CD4-positive, alpha-beta T cell treated with Interleukin-4 for 4 hours (primary cell): ENCODE measurements at regions not wholly inside any gene's neighbourhood (a gene's known extent, or its start where the extent isn't known, plus 50 kb on each side); places are given as distances from the start of the nearest gene placed in this dataset.

ENCODE experiments used
- DNase-seq: peaks from one replicate; pipeline ENCODE4 v3.0.0-alpha.2; 2020

GRCh38 chr9:1791191-1791590, 224.0 kb upstream of the SMARCA2 start:
- DNase-seq, result no peak

DNA sequence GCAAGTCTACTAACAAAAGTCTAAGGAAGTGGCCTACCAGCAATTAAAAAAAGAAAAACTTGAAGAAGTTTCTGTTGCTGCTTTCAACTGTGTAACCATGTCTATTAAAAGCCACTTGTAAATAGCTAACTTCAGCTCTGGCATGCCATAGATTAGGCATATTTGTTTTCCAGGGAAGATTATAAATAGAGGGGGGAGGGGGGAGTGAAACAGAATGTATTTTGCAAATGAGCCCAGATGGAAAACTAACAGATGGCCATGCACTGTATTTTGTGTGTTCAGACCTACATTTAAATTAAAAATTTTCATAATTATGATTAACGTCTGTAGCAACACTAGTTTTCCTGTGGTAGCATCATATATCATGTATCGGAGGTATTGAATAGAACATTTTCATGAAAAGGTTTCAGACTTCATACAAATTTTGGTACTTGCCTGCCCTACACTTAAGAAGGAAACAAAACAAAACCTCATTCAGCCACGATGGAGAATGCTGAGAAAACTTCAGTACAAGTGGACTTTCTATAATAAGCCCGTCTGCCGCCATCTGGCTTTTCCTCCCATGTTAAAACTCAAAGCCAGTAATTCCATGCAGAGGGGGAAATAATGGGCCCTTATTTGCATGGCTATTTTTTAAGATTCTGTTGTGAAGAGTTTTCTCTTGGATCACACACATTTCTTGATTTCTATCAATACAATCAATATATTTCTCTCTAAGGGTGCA, 220.4 kb upstream of the SMARCA2 start:
- no peak for DNase-seq

DNA sequence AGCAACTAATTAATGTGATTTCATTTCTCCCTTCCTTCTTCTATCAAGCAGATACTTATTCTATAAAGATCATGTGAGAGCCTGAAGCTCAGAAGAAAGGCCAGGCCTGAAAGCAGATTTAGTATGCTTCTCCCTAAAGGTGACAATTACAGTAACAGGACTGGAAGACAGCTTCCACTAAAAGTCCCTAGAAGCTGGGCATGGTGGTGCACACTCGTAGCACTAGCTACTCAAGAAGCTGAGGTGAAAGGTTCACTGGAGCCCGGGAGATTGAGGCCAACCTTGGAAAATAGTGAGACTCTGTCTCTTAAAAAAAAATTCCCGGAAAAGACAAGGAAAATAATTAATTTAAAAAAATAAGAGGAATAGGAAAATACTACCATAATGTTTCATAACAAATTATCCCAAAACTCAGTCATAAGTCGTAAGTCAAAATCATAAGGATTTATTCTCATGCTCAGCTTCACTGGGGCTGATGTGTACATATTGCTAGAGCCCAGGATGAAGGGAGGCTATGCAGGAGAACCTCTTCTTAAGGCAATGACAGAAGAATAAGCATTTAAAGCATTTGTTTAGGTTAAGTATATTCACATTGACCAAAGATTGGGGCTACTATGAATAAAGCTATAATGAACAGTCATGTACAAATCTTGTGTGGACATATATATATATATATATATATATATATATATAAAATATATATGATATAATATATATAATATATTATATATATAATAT, 210.8 kb upstream of the SMARCA2 start:
- DNase-seq, result no peak

DNA sequence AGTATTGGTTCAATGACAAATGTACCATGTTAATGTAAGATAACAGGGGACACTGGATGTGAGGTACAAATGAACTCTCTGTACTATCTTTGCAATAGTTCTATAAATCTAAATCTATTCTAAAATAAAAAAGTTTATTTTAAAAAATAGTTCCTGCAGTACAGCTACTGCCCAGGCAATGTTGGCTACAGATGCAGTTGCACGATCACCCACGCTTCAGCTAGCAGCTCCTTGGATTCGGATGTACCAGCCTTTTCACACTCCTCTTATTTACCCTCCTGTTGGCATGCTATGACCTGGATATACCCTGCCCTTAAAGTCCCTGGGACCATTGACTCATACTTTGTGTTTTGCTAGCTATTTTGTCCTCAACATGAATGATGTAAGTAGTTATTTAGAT, 185.4 kb upstream of the SMARCA2 start:
- no peak for DNase-seq

GRCh38 chr9:1832960-1833359, 182.2 kb upstream of the SMARCA2 start:
- DNase-seq, result no peak

- no peak for DNase-seq
Measured at GRCh38 chr9:1837453-1838084, 177.6 kb upstream of the SMARCA2 start.

GRCh38 chr9:1839909-1840308, 175.2 kb upstream of the SMARCA2 start:
- no peak for DNase-seq

DNA sequence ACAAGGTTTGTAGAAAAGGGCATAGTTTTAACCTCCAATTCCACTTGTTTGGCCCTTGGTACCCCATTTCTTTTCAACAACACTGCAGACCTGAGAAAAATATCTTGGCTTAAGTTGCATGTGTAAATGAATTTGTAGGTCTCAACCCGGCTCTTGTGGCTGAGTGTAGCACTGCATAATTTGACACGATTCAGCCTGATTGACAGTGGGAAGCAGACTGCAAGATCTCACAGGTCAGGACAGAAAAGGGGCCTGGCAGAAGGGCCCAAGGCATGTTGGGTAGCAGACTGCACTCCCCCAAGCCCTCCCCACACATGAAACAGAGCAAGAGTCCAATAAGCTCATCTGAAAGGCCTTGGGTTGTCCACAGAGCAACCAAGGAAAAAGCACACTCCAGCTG, 169.7 kb upstream of the SMARCA2 start:
- DNase-seq, result no peak

- no peak for DNase-seq
Measured at GRCh38 chr9:1855726-1856125, 159.4 kb upstream of the SMARCA2 start.

DNA sequence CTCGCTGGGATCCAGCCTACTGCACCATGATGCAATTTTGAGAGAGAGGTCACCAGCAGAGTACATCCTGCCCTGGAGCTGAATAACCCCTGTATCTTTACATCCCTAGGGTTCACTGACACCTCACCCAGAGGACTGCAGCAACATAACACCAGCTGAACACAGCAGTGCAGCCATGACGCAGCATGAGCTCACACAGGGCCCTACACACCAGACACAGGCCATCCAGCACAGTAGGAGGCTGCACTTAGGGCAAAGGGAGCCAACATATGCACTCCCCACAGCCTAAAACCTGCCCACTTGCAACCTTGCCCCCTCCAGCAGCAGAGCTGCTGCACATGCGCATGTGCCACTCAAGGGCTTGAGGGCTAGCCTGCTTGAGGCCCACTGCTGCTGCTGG, 157.3 kb upstream of the SMARCA2 start:
- DNase-seq, result no peak

DNA sequence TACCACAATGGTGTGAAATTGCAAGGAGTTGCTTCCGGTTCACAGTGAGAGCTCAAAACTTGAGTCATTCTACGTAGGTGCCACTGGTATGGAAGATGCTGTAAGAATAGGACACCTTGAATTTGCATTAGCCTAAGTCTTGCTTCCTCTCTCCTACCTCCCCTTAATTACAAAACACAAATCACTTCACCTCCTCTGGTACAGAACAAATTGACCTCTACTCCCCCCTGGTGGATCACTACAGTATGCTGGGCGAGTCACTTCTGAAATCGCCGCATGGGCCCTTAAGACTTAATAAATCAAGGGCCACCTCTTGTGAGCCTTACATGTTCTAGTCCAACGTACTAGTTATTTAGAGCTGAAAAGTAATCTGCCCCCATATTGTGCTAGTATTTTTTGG, 145.3 kb upstream of the SMARCA2 start:
- peak; percentile 30 for DNase-seq

DNA sequence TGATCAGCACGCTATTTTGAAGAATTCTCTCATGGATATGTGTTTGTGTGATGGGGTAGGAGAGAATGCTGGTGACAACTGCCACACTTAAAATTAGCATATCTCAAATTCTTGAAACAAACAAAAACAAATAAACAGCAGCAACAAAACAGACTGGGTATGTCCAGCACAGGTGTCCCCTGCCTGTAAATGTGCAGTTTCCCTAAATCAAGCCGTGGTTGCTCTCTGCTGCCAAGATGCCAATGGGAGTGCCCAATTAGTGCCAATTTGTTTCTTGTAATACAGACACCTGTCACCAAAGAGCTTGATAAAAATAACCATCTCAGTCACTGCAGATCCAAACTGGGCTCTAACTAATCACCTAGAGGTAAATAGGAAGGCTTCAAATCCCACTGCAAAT, 144.2 kb upstream of the SMARCA2 start:
- no peak for DNase-seq

DNA sequence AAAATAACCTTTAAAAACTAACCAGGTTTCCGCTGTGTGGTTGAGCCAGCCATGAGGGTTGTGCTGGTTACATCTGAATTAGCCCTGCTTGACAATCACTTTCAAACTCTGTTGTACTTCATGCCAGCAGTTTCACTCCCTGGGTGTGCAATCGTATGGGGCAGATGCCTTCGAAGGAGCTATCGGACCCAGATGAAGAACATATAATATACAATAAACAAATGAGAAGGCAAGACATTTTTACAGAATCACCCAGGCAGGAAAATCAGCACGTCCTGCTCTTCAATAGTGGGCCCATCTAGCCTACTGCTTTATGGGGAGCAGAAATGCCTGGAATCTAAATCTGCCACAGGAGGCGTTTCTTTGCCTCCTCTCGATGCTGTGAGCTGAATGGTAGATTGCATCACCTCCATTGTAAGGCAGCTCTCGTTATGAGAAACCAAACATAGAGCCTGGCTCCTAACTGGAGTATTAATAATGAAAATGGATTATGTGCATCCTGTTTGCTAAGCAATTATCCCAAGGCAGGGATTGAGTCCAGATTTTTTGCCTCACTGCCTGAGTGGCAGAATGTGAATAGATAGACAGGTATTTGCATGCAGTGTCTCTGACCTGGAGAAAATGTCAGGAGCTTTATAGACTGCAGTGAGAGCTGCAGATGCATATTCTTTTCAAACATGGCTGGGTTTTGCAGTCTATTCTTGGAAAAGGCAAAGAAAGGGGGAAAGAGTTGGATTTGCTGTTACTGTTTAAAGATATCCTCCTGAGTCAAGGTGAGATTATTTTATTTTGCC, 143.3 kb upstream of the SMARCA2 start:
- peak; percentile 7 for DNase-seq

DNA sequence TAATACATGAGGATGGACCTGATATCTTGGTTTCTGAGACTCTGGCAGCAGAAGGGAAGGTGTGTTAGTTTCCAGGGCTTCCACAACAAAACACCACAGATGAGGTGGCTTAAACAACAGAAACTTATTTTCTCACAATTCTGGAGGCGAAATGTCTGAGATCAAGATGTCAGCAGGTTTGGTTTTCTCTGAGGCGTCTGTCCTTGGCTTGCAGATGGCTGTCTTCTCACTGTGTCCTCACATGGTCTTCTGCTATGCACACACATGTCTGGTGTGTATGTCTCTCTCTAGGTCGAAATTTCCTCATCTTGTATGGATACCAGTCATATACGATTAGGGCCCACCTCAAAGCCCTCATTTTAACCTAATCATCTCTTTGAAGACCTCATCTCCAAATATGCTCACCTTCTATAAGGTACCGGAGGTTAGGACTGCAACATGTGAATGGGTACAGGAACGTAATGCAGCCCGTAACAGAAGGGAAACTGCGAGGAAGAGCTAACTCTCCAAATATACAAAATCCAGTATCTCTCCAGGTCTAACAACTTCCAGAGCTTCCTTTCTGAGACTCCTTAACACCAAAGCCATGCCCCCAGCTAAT, 139.8 kb upstream of the SMARCA2 start:
- no peak for DNase-seq

GRCh38 chr9:1875921-1876448, 139.2 kb upstream of the SMARCA2 start:
- DNase-seq, result no peak

- no peak for DNase-seq
Measured at GRCh38 chr9:1876891-1877496, 138.2 kb upstream of the SMARCA2 start.

DNA sequence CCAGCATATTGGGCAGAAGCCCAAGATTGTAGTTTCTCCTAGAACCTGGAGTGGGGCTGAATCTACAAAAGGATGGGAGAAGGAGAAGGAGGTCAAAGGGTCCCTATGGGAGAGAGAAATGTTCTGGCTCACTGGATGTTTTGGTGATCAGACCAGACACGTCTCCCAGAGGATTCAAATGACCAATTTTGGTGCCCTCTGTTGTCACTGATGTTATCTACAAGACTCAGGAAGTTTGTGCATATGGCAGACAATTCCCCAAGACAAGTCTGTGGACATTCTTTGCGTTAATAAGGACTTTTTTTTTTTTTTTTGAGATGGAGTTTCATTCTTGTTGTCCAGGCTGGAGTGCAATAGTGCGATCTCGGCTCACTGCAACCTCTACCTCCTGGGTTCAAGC, 137.2 kb upstream of the SMARCA2 start:
- no peak for DNase-seq

- no peak for DNase-seq
Measured at GRCh38 chr9:1878811-1879210, 136.3 kb upstream of the SMARCA2 start.

GRCh38 chr9:1879501-1879900, 135.6 kb upstream of the SMARCA2 start:
- DNase-seq, result no peak

- no peak for DNase-seq
Measured at GRCh38 chr9:1880038-1880565, 135.0 kb upstream of the SMARCA2 start.

DNA sequence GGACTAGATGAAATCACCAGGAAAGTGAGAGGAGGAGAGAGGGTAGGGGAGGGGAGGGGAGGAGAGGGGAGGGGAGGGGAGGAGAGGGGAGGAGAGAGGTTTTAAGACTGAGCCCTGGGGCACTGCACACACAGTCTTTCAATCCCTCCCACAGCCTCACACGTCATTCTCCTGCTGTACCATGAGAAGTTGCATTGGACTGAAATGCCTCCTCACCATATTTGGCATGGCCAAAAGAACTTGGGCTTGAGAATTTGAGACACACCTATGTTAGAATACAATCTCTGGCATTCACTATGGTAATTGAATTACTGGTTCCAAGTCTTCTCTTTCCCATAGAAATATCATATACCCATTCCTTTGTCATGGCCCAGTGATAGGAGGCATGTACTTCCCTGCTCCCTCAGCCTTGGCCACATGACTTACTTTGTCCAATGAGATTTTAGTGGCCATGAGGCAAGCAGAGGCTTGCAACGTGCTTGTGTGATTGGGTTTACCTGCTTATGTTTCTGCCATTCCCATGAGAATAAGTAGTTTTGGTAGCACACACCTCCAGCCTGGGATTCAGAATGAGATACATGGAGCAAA, 133.3 kb upstream of the SMARCA2 start:
- no peak for DNase-seq
